ENCODE measurements at regions not wholly inside any gene's neighbourhood (a gene's known extent, or its start where the extent isn't known, plus 50 kb on each side); places are given as distances from the start of the nearest gene placed in this dataset.

GRCh38 chr14:53526200-53526599, 373.1 kb upstream of the DDHD1 start:
- TF ChIP-seq CTCF (IDR thresholded peaks at IDR 0.05; ENCODE audit: low read depth, low read length, poor library complexity, severe bottlenecking) (no peak), EZH2phosphoT487 (IDR thresholded peaks at IDR 0.05; ENCODE audit: borderline replicate concordance, low read length) (no peak)

All from DOHH2 (cell line).